ENCODE measurements at regions not wholly inside any gene's neighbourhood (a gene's known extent, or its start where the extent isn't known, plus 50 kb on each side); places are given as distances from the start of the nearest gene placed in this dataset.

GRCh38 chr5:135192351-135192750 lies 158.3 kb upstream of the PITX1 start:
- TF ChIP-seq, protein P1, sequence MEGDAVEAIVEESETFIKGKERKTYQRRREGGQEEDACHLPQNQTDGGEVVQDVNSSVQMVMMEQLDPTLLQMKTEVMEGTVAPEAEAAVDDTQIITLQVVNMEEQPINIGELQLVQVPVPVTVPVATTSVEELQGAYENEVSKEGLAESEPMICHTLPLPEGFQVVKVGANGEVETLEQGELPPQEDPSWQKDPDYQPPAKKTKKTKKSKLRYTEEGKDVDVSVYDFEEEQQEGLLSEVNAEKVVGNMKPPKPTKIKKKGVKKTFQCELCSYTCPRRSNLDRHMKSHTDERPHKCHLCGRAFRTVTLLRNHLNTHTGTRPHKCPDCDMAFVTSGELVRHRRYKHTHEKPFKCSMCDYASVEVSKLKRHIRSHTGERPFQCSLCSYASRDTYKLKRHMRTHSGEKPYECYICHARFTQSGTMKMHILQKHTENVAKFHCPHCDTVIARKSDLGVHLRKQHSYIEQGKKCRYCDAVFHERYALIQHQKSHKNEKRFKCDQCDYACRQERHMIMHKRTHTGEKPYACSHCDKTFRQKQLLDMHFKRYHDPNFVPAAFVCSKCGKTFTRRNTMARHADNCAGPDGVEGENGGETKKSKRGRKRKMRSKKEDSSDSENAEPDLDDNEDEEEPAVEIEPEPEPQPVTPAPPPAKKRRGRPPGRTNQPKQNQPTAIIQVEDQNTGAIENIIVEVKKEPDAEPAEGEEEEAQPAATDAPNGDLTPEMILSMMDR (IDR thresholded peaks at IDR 0.05; ENCODE audit: borderline replicate concordance, extremely low read depth, low read length, poor library complexity, severe bottlenecking): no peak
- no peak for TF ChIP-seq EZH2 (IDR thresholded peaks at IDR 0.05; ENCODE audit: borderline replicate concordance, low read depth, low read length, severe bottlenecking)
